Mesendoderm (in vitro differentiated cells): ENCODE measurements at regions not wholly inside any gene's neighbourhood (a gene's known extent, or its start where the extent isn't known, plus 50 kb on each side); places are given as distances from the start of the nearest gene placed in this dataset.

ENCODE experiments used
- DNase-seq: peaks from one replicate; pipeline ENCODE4 v3.0.0; 2013
- H2AK5ac ChIP-seq: 2 replicates; pipeline ENCODE4 v1.6.1; 2013; ENCODE audit warnings: low read length, inconsistent platforms
- H2BK120ac ChIP-seq: 2 replicates; pipeline ENCODE4 v1.6.1; 2013; ENCODE audit warnings: low read depth, mild to moderate bottlenecking, low read length, moderate library complexity, mixed read lengths
- H2BK15ac ChIP-seq: replicated peaks from 2 replicates; pipeline ENCODE4 v1.6.1; 2013; ENCODE audit warnings: low read depth, mild to moderate bottlenecking, moderate library complexity
- H2BK5ac ChIP-seq: 2 replicates; pipeline ENCODE4 v1.6.1; 2013; ENCODE audit warnings: low read length, inconsistent platforms
- H3K18ac ChIP-seq: 2 replicates; pipeline ENCODE4 v1.6.1; 2013; ENCODE audit warnings: mild to moderate bottlenecking, low read length, mixed read lengths
- H3K23ac ChIP-seq: one replicate; pipeline ENCODE4 v1.6.1; 2013; ENCODE audit warnings: low read length
- H3K27ac ChIP-seq: 2 replicates; pipeline ENCODE4 v1.5.1; 2013; ENCODE audit warnings: low read depth, mild to moderate bottlenecking, inconsistent platforms, low read length, moderate library complexity
- H3K27me3 ChIP-seq: 2 replicates; pipeline ENCODE4 v1.6.1; 2013; ENCODE audit warnings: low read length, control low read depth, mild to moderate bottlenecking, inconsistent platforms; ENCODE audit not compliant: insufficient read depth, poor library complexity
- H3K36me3 ChIP-seq: 2 replicates; pipeline ENCODE4 v1.6.1; 2013; ENCODE audit warnings: low read length, inconsistent platforms; ENCODE audit not compliant: control insufficient read depth, insufficient read depth
- H3K4ac ChIP-seq: one replicate; pipeline ENCODE4 v1.6.1; 2013; ENCODE audit warnings: low read depth, mild to moderate bottlenecking, low read length, moderate library complexity
- H3K4me1 ChIP-seq: 2 replicates; pipeline ENCODE4 v1.6.1; 2013; ENCODE audit warnings: low read depth, low read length, inconsistent platforms; ENCODE audit not compliant: control insufficient read depth
- H3K4me2 ChIP-seq: 2 replicates; pipeline ENCODE4 v1.6.1; 2013; ENCODE audit warnings: low read length
- H3K4me3 ChIP-seq: 2 replicates; pipeline ENCODE4 v1.5.1; 2013; ENCODE audit warnings: mild to moderate bottlenecking, low read length
- H3K56ac ChIP-seq: one replicate; pipeline ENCODE4 v1.6.1; 2013; ENCODE audit warnings: low read length
- H3K79me1 ChIP-seq: 2 replicates; pipeline ENCODE4 v1.6.1; 2013; ENCODE audit warnings: low read length, inconsistent platforms
- H3K79me2 ChIP-seq: 2 replicates; pipeline ENCODE4 v1.6.1; 2013; ENCODE audit warnings: mild to moderate bottlenecking, low read length; ENCODE audit not compliant: control insufficient read depth, insufficient read depth
- H3K9ac ChIP-seq: 2 replicates; pipeline ENCODE4 v1.6.1; 2013; ENCODE audit warnings: low read length, inconsistent platforms
- H4K5ac ChIP-seq: one replicate; pipeline ENCODE4 v1.6.1; 2013; ENCODE audit warnings: low read length
- H4K8ac ChIP-seq: one replicate; pipeline ENCODE4 v1.6.1; 2013; ENCODE audit warnings: low read depth, mild to moderate bottlenecking, control low read depth, low read length, moderate library complexity
- WGBS: extraction: QIAGEN DNeasy Blood & Tissue Kit; methylation state at CpG from one replicate; pipeline ENCODE4 v1.1.7; 2013; ENCODE audit warnings: low lambda C conversion rate, missing lambda C conversion rate; ENCODE audit not compliant: insufficient coverage; ENCODE audit errors: extremely low coverage; 5-methylcytosine and 5-hydroxymethylcytosine counted together

GRCh38 chr6:19150307-19150706 lies 686.9 kb upstream of the ID4 start:
- no peak overlapping the region for H4K5ac ChIP-seq
- no peak overlapping the region for H3K9ac ChIP-seq
- no peak overlapping the region for H2AK5ac ChIP-seq
- no peak overlapping the region for H3K4ac ChIP-seq
- no peaks in the 10 kb centered on the region for H3K27me3 ChIP-seq
- no peak overlapping the region for H3K56ac ChIP-seq
- no peak overlapping the region for H3K23ac ChIP-seq
- no peaks in the 10 kb centered on the region for H3K79me1 ChIP-seq
- no peak overlapping the region for H3K18ac ChIP-seq
- H3K27ac ChIP-seq, result no peak overlapping the region
- WGBS, result no CpG with 5 or more reads among the region's 3 CpGs
- no peak overlapping the region for H3K4me2 ChIP-seq
- no peak for DNase-seq
- no peak overlapping the region for H3K4me3 ChIP-seq
- H3K4me1 ChIP-seq, result no peaks in the 10 kb centered on the region
- H3K36me3 ChIP-seq, result no peaks in the 10 kb centered on the region
- no peak overlapping the region for H2BK5ac ChIP-seq
- no peak overlapping the region for H2BK120ac ChIP-seq
- no peaks in the 10 kb centered on the region for H3K79me2 ChIP-seq
- no peak overlapping the region for H2BK15ac ChIP-seq
- no peak overlapping the region for H4K8ac ChIP-seq

- no peaks in the 10 kb centered on the region for H3K79me1 ChIP-seq
- no peak for DNase-seq
- no CpG with 5 or more reads among the region's 7 CpGs for WGBS
These were observed 683.7 kb upstream of the ID4 start for GRCh38 chr6:19153270-19153980.

GRCh38 chr6:19153981-19154295 lies 683.2 kb upstream of the ID4 start:
- H4K8ac ChIP-seq, result no peak overlapping the region
- H3K18ac ChIP-seq, result no peak overlapping the region
- H3K79me1 ChIP-seq, result no peaks in the 10 kb centered on the region
- no peak overlapping the region for H3K27ac ChIP-seq
- no peak overlapping the region for H4K5ac ChIP-seq
- no peak overlapping the region for H3K4me2 ChIP-seq
- H2AK5ac ChIP-seq, result no peak overlapping the region
- H3K27me3 ChIP-seq, result no peaks in the 10 kb centered on the region
- H3K4ac ChIP-seq, result no peak overlapping the region
- H3K4me1 ChIP-seq, result no peaks in the 10 kb centered on the region
- H3K36me3 ChIP-seq, result no peaks in the 10 kb centered on the region
- H2BK15ac ChIP-seq, result no peak overlapping the region
- H3K79me2 ChIP-seq, result no peaks in the 10 kb centered on the region
- no CpG with 5 or more reads among the region's 1 CpG for WGBS
- DNase-seq, result no peak
- H2BK120ac ChIP-seq, result no peak overlapping the region
- no peak overlapping the region for H3K4me3 ChIP-seq
- no peak overlapping the region for H3K56ac ChIP-seq
- H3K9ac ChIP-seq, result no peak overlapping the region
- H3K23ac ChIP-seq, result no peak overlapping the region
- no peak overlapping the region for H2BK5ac ChIP-seq

More at GRCh38 chr6:19153270-19153980, 683.7 kb upstream of the ID4 start:
- no peak overlapping the region for H4K5ac ChIP-seq
- H3K27ac ChIP-seq, result no peak overlapping the region
- H3K18ac ChIP-seq, result no peak overlapping the region
- H4K8ac ChIP-seq, result no peak overlapping the region
- no peaks in the 10 kb centered on the region for H3K36me3 ChIP-seq
- no peak overlapping the region for H2AK5ac ChIP-seq
- H3K23ac ChIP-seq, result no peak overlapping the region
- H2BK120ac ChIP-seq, result no peak overlapping the region
- no peaks in the 10 kb centered on the region for H3K27me3 ChIP-seq
- H2BK5ac ChIP-seq, result no peak overlapping the region
- no peak overlapping the region for H3K9ac ChIP-seq
- no peak overlapping the region for H2BK15ac ChIP-seq
- H3K4me2 ChIP-seq, result no peak overlapping the region
- no peaks in the 10 kb centered on the region for H3K4me1 ChIP-seq
- H3K4ac ChIP-seq, result no peak overlapping the region
- H3K56ac ChIP-seq, result no peak overlapping the region
- H3K4me3 ChIP-seq, result no peak overlapping the region
- no peaks in the 10 kb centered on the region for H3K79me2 ChIP-seq

DNA sequence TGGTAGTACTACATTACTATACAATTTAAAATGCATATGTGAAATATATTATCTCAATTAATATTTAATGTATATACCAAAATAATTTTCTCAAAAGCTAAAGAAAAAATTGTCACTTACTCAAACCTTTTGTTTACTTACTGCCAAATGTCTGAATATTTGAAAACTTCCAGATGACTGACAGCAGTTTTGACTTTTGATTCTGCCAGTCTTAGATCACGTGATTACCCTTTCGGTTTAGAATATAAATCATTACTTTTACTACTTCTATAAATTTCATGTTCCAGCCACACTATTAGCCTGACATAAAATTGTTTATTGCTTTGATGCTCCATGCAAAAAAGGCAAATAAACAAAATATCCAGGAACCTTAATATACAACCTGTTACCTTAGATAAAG lies 680.7 kb upstream of the ID4 start:
- H3K9ac ChIP-seq, result no peak overlapping the region
- no peak overlapping the region for H2BK15ac ChIP-seq
- no peak overlapping the region for H3K23ac ChIP-seq
- H2BK5ac ChIP-seq, result no peak overlapping the region
- H3K36me3 ChIP-seq, result no peaks in the 10 kb centered on the region
- no peaks in the 10 kb centered on the region for H3K79me2 ChIP-seq
- H3K27me3 ChIP-seq, result no peaks in the 10 kb centered on the region
- no peak for DNase-seq
- no peak overlapping the region for H3K56ac ChIP-seq
- no peak overlapping the region for H3K4me2 ChIP-seq
- no peak overlapping the region for H2AK5ac ChIP-seq
- H3K4me1 ChIP-seq, result no peaks in the 10 kb centered on the region
- H3K4me3 ChIP-seq, result no peak overlapping the region
- no peak overlapping the region for H2BK120ac ChIP-seq
- no peak overlapping the region for H4K8ac ChIP-seq
- H4K5ac ChIP-seq, result no peak overlapping the region
- no peaks in the 10 kb centered on the region for H3K79me1 ChIP-seq
- no peak overlapping the region for H3K18ac ChIP-seq
- 100% methylated on average over 1 of the region's 2 CpGs for WGBS
- H3K4ac ChIP-seq, result no peak overlapping the region
- no peak overlapping the region for H3K27ac ChIP-seq

DNA sequence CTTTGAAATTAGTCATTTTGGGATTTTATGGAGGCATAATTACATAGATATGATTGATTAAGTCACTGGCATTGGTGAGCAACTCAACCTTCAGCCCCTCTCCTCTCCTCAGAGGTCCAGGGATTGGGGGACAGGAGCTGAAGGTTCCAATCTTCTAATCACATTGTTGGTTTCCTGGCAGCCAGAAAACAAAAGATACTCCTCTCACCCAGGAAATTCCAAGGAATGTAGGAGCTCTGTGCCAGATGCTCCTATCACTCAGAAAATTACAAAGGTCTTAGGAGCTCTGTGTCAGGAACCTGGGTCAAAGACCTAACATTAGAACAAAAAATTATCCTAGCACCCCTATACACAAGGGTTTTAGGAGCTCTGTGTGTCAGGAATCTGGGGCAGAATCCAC lies 679.7 kb upstream of the ID4 start:
- Histone ChIP-seq H3K18ac (no peak overlapping the region), H3K23ac (no peak overlapping the region), H3K79me2 (no peaks in the 10 kb centered on the region), H2AK5ac (no peak overlapping the region), H3K79me1 (no peaks in the 10 kb centered on the region), H3K4me1 (no peaks in the 10 kb centered on the region), H3K56ac (no peak overlapping the region), H4K8ac (no peak overlapping the region), H3K4me3 (no peak overlapping the region), H3K9ac (no peak overlapping the region), H2BK5ac (no peak overlapping the region), H4K5ac (no peak overlapping the region), H3K36me3 (no peaks in the 10 kb centered on the region), H3K27me3 (no peaks in the 10 kb centered on the region), H3K4me2 (no peak overlapping the region), H2BK120ac (no peak overlapping the region), H3K4ac (no peak overlapping the region), H3K27ac (no peak overlapping the region), H2BK15ac (peak overlapping the region; percentile 57)
- DNase-seq, result peak; percentile 74

DNA sequence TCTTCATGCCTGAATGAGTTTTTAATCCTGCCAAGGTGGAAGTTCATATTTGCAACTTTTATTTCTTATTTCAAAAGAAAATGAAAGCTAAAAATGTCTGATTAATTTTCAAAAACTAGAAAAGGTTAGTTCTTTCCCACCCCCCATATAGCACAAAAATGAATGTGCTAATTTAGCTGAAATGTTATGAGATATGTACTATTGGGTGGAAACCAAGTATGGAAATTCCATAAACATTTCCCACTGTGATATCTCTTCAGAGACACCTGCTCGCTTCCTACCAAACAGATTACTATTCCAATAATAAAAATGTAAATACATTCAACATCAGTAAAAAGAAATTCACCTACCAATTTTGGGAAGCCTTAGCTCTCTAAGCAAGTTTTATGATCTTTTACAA lies 678.6 kb upstream of the ID4 start:
- H4K5ac ChIP-seq, result no peak overlapping the region
- no peak overlapping the region for H2AK5ac ChIP-seq
- no peaks in the 10 kb centered on the region for H3K79me2 ChIP-seq
- no peak overlapping the region for H3K9ac ChIP-seq
- H3K4me3 ChIP-seq, result no peak overlapping the region
- no peak for DNase-seq
- H3K27ac ChIP-seq, result no peak overlapping the region
- no peak overlapping the region for H3K4ac ChIP-seq
- no peaks in the 10 kb centered on the region for H3K4me1 ChIP-seq
- no peak overlapping the region for H3K18ac ChIP-seq
- no peaks in the 10 kb centered on the region for H3K27me3 ChIP-seq
- no peak overlapping the region for H2BK120ac ChIP-seq
- no peak overlapping the region for H2BK5ac ChIP-seq
- no peak overlapping the region for H3K4me2 ChIP-seq
- H4K8ac ChIP-seq, result no peak overlapping the region
- no CpG with 5 or more reads among the region's 1 CpG for WGBS
- H3K56ac ChIP-seq, result no peak overlapping the region
- H2BK15ac ChIP-seq, result no peak overlapping the region
- no peaks in the 10 kb centered on the region for H3K36me3 ChIP-seq
- H3K79me1 ChIP-seq, result no peaks in the 10 kb centered on the region
- H3K23ac ChIP-seq, result no peak overlapping the region
